MCF 10A (cell line): ENCODE measurements at regions not wholly inside any gene's neighbourhood (a gene's known extent, or its start where the extent isn't known, plus 50 kb on each side); places are given as distances from the start of the nearest gene placed in this dataset.

Experiments
- BruUV-seq: library from RNA; stranded (reverse); fragments of 400-500 nt; replicated peaks from 2 replicates; lab custom pipeline; 2021; lab: Mats Ljungman, UMichigan
- CTCF ChIA-PET: fragments of 300-600 bp; sonication (Branson Sonifier 250); formaldehyde crosslinking; extraction: SDS; loops from one replicate; lab custom pipeline; 2021; ENCODE audit warnings: antibody characterized with exemption, inconsistent platforms; lab: Yijun Ruan, JAX
- POLR2A ChIA-PET: fragments of 300-600, 350-650 bp; sonication (Branson Sonifier 250); formaldehyde crosslinking; extraction: SDS; loops from one replicate; lab custom pipeline; 2020; ENCODE audit warnings: antibody characterized with exemption, inconsistent platforms; lab: Yijun Ruan, JAX
- DNase-seq: peaks from one replicate; pipeline ENCODE4 v3.0.0-alpha.2; 2018; ENCODE audit not compliant: unreplicated experiment
- H3K27ac Mint-ChIP-seq: one replicate; pipeline ENCODE4 v1.8.0; 2022; ENCODE audit warnings: mild to moderate bottlenecking, low read depth, mixed read lengths; ENCODE audit not compliant: unreplicated experiment
- H3K27me3 Mint-ChIP-seq: one replicate; pipeline ENCODE4 v1.8.0; 2022; ENCODE audit warnings: mixed read lengths; ENCODE audit not compliant: insufficient read depth, unreplicated experiment
- H3K36me3 Mint-ChIP-seq: one replicate; pipeline ENCODE4 v1.8.0; 2022; ENCODE audit warnings: mild to moderate bottlenecking, moderate library complexity, mixed read lengths; ENCODE audit not compliant: insufficient read depth, unreplicated experiment
- H3K4me1 Mint-ChIP-seq: one replicate; pipeline ENCODE4 v1.8.0; 2022; ENCODE audit warnings: mixed read lengths; ENCODE audit not compliant: insufficient read depth, unreplicated experiment
- H3K4me3 Mint-ChIP-seq: one replicate; pipeline ENCODE4 v1.8.0; 2022; ENCODE audit warnings: mild to moderate bottlenecking, moderate library complexity, mixed read lengths; ENCODE audit not compliant: unreplicated experiment
- H3K9me3 Mint-ChIP-seq: one replicate; pipeline ENCODE4 v1.8.0; 2022; ENCODE audit warnings: mixed read lengths; ENCODE audit not compliant: unreplicated experiment
- intact Hi-C: fragments of 100-400 bp; cut with micrococcal nuclease; formaldehyde crosslinking; loops from 2 replicates; pipeline ENCODE4 v1.14.1; 2022
- TF ChIP-seq, protein P1 (sequence below): fragments of 200-600 bp; IDR thresholded peaks from one replicate; pipeline ENCODE4 v1.8.0; 2022; ENCODE audit warnings: antibody characterized with exemption, mild to moderate bottlenecking; ENCODE audit not compliant: unreplicated experiment

DNA sequence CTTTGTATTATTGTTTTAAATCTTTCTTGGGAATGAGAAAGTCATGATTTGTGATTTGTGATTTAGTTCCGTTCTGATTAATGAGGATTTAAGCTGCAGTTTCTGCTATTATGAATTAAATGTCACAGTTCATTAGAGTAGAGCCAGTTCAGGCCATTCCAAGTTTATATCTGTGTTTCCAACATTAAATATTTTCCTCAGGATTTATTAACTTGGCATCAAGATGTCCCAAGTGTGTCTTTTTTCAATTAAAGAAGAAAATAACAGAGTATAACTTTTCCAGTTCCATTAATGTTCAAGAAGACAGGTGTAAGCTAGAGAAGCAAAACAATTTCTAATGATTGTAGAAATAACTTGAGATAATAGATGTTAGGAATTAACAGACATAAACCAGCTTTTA lies 1183.2 kb upstream of the CELF2 start:
- ChIA-PET POLR2A (interaction anchor here (0.6 to 0.8 kb wide), 2 partner anchors 44 to 329 kb away, joined by 3 read pairs; no protein-coding TSS in a partner anchor), CTCF (no interaction called here)
- DNase-seq = no peak
- intact Hi-C loops = no loop called here
- H3K9me3 Mint-ChIP-seq = no peaks in the 10 kb centered on the region
- H3K4me1 Mint-ChIP-seq = peaks cover 9% of the 10 kb centered on the region
- H3K27ac Mint-ChIP-seq = no peak overlapping the region
- H3K36me3 Mint-ChIP-seq = no peaks in the 10 kb centered on the region
- TF ChIP-seq, protein P1, sequence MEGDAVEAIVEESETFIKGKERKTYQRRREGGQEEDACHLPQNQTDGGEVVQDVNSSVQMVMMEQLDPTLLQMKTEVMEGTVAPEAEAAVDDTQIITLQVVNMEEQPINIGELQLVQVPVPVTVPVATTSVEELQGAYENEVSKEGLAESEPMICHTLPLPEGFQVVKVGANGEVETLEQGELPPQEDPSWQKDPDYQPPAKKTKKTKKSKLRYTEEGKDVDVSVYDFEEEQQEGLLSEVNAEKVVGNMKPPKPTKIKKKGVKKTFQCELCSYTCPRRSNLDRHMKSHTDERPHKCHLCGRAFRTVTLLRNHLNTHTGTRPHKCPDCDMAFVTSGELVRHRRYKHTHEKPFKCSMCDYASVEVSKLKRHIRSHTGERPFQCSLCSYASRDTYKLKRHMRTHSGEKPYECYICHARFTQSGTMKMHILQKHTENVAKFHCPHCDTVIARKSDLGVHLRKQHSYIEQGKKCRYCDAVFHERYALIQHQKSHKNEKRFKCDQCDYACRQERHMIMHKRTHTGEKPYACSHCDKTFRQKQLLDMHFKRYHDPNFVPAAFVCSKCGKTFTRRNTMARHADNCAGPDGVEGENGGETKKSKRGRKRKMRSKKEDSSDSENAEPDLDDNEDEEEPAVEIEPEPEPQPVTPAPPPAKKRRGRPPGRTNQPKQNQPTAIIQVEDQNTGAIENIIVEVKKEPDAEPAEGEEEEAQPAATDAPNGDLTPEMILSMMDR = no peak
- BruUV-seq = no TSS peak
- H3K27me3 Mint-ChIP-seq = no peaks in the 10 kb centered on the region
- no peak overlapping the region for H3K4me3 Mint-ChIP-seq

DNA sequence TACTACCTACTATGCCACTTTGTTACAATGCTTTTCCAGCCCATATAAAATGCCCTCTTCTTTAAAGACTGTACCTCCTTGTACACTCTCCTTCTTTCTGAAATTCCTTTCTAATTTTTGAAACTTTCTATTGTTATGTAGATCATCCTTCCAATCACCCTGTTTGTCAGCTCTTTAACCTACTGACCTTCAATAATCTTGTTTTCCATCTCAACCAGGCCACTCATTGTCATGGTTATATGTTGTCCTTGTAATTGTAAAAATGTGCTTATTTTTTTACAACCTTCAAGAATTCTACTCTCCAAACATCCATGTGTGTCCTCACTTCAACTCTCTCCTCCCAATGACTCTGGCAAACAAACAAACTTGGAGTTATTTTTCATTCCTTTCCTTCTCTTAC lies 1172.6 kb upstream of the CELF2 start:
- intact Hi-C loops = no loop called here
- CTCF ChIA-PET = no interaction called here

DNA sequence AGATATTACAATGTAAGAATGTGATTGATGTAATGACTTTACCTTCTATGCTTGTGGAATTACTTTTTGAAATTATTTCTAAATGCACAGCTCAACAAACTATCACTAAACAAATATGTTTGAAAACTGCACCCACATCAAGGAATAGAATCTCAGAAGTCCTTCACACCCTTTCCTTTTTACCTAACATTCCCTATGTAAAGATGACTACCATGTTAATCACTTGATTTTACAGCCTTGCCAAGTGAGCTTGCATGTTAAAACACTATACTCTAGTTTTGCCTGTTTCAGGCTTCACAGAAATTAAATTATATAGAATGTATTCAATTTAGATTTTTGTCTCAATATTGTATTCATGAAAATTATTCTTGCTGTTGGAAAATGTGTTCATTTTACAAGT lies 1169.4 kb upstream of the CELF2 start:
- H3K4me3 Mint-ChIP-seq = no peak overlapping the region
- H3K27me3 Mint-ChIP-seq = no peaks in the 10 kb centered on the region
- H3K4me1 Mint-ChIP-seq = no peaks in the 10 kb centered on the region
- no peak for DNase-seq
- ChIA-PET POLR2A (no interaction called here), CTCF (no interaction called here)
- H3K9me3 Mint-ChIP-seq = peaks cover 34% of the 10 kb centered on the region
- intact Hi-C loops = no loop called here
- BruUV-seq = no TSS peak
- no peak overlapping the region for H3K27ac Mint-ChIP-seq
- no peaks in the 10 kb centered on the region for H3K36me3 Mint-ChIP-seq
- TF ChIP-seq, protein P1 = no peak

More for the DNA sequence above, 1172.6 kb upstream of the CELF2 start:
- Mint-ChIP-seq H3K9me3 (peaks cover 20% of the 10 kb centered on the region), H3K4me3 (no peak overlapping the region), H3K4me1 (no peaks in the 10 kb centered on the region), H3K27me3 (no peaks in the 10 kb centered on the region), H3K36me3 (no peaks in the 10 kb centered on the region), H3K27ac (no peak overlapping the region)
- no peak for DNase-seq
- BruUV-seq = no TSS peak
- TF ChIP-seq, protein P1 = no peak
- POLR2A ChIA-PET = no interaction called here

DNA sequence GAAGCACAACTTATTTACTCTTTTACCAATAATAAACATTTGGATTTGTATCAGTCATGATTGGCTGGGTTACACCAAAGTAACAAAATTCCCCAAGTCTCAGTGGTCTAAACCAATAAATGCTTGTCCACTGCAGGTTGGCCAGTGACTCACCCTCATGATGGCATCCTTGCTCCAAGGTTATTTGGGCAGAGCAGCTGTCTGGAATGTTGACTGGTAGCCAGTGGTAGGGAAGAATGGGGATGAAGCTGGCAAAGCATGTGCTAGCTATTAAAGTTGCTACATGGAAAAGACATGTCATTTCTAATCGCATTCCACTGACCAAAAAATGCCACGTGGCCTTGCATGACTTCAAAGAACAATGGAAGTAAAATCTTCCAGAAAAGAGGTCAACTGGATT lies 1168.7 kb upstream of the CELF2 start:
- ChIA-PET POLR2A (no interaction called here), CTCF (no interaction called here)
- peaks cover 32% of the 10 kb centered on the region for H3K9me3 Mint-ChIP-seq
- H3K27me3 Mint-ChIP-seq = no peaks in the 10 kb centered on the region
- TF ChIP-seq, protein P1 = no peak
- no peaks in the 10 kb centered on the region for H3K36me3 Mint-ChIP-seq
- no TSS peak for BruUV-seq
- intact Hi-C loops = no loop called here
- H3K4me1 Mint-ChIP-seq = no peaks in the 10 kb centered on the region
- peak; percentile 13 for DNase-seq
- H3K4me3 Mint-ChIP-seq = no peak overlapping the region
- no peak overlapping the region for H3K27ac Mint-ChIP-seq
